ENCODE measurements at regions not wholly inside any gene's neighbourhood (a gene's known extent, or its start where the extent isn't known, plus 50 kb on each side); places are given as distances from the start of the nearest gene placed in this dataset.

DNA sequence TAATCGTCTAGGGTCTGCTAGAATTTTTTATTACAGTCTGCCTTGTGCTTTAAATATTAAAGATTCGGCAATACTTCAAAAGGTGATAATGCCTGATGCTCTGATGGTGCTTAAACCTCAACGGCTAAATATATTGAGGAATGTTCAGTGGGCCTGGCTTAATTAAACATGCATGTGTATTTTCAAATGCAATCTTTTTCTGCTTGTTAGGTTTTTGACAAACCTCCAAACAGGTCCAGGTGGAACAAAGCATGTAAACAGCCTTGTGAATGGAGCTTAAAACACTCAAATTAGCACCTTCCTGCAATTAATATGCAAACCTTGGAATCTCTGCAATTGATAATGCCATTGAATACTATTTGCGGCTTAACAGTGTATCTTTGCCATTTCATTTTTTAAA lies 334.9 kb downstream of the BARHL2 start:
- TF ChIP-seq CTCF (IDR thresholded peaks at IDR 0.05; ENCODE audit: low read length) (no peak), EZH2 (IDR thresholded peaks at IDR 0.05; ENCODE audit: borderline replicate concordance, low read length) (no peak)
